HUES64 (cell line): ENCODE measurements at regions not wholly inside any gene's neighbourhood (a gene's known extent, or its start where the extent isn't known, plus 50 kb on each side); places are given as distances from the start of the nearest gene placed in this dataset.

Experiments
- H3K27ac ChIP-seq: 2 replicates; pipeline ENCODE4 v1.7.0; 2013; ENCODE audit warnings: low read depth, low read length, inconsistent platforms
- H3K27me3 ChIP-seq: 2 replicates; pipeline ENCODE4 v1.6.1; 2013; ENCODE audit warnings: mild to moderate bottlenecking, low read length; ENCODE audit not compliant: insufficient read depth
- H3K36me3 ChIP-seq: 2 replicates; pipeline ENCODE4 v1.6.1; 2013; ENCODE audit warnings: mild to moderate bottlenecking, low read length; ENCODE audit not compliant: insufficient read depth
- H3K4me1 ChIP-seq: 2 replicates; pipeline ENCODE4 v1.6.1; 2013; ENCODE audit warnings: mild to moderate bottlenecking, low read length, moderate library complexity; ENCODE audit not compliant: insufficient read depth
- H3K4me3 ChIP-seq: 2 replicates; pipeline ENCODE4 v1.5.1; 2013; ENCODE audit warnings: mild to moderate bottlenecking, low read length, moderate library complexity
- H3K9ac ChIP-seq: 2 replicates; pipeline ENCODE4 v1.6.1; 2013; ENCODE audit warnings: mild to moderate bottlenecking, low read depth, low read length
- H3K9me3 ChIP-seq: 2 replicates; pipeline ENCODE4 v1.6.1; 2013; ENCODE audit warnings: low read depth, low read length; ENCODE audit not compliant: insufficient read depth
- WGBS: fragments of 150-250, 120-280 bp; methylation state at CpG from one replicate; pipeline ENCODE4 v1.1.7; 2013; ENCODE audit warnings: missing lambda C conversion rate; 5-methylcytosine and 5-hydroxymethylcytosine counted together

DNA sequence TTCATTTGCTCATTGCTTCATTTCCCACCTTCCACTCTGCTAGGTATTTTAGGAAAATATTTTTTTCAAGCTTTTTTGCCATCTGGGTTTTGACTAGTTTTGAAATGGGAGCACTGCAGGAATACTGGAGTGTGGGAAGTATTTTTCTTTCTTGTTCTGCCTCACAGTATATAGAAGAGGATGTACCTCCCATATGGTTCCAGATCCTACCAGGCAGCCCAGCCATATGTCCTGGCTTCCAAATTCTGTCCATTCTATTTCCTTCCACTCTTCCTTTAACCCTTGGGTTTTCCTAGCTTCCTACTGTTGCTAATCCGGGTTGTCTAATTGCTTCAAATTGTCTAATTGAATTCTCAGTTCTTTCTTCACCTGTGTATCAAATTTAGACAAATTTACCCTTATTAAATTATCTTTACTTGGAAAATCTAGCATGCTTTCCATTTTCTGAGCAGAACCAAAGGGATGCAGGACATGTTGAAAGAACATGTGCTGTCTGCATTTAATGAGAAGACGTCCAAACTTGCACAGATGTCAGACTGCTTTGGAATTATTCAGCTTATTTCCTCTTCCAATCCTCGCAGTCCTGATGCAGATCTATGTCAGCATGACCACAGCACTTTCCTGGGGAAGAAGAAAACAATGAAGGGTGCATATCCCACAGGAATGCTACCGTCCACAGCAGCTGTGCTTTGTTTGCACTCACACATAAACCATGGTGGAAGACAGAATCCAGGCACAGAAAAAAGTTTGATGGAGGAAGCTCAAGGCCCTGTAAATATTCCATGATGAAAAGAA is 1273.9 kb upstream of the MAP3K7 start:
- no peak overlapping the region for H3K27ac ChIP-seq
- no peak overlapping the region for H3K9ac ChIP-seq
- H3K27me3 ChIP-seq: no peaks in the 10 kb centered on the region
- WGBS: 95% methylated on average over 4 of the region's 4 CpGs
- no peaks in the 10 kb centered on the region for H3K4me1 ChIP-seq
- no peaks in the 10 kb centered on the region for H3K9me3 ChIP-seq
- no peaks in the 10 kb centered on the region for H3K36me3 ChIP-seq
- no peak overlapping the region for H3K4me3 ChIP-seq

DNA sequence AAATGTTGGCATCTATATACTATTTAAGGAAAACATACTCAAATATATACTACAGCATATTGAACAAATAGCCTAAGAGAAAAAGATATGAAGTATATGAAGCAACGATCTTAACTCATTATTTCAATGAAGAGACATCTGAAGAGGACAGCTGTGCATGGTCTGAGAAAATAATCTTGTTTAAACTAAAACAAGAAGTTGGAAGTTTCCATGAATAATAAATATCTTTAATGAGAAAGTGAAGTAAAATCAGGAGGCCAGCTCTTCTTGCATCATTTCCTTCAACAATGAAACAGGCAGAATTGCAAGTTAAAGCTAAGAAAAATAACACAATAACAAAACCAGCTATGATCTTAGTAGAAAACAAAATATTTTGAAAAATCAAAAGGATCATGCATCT is 1265.4 kb upstream of the MAP3K7 start:
- WGBS: 83% methylated on average over 1 of the region's 1 CpG
- H3K9me3 ChIP-seq: no peaks in the 10 kb centered on the region

DNA sequence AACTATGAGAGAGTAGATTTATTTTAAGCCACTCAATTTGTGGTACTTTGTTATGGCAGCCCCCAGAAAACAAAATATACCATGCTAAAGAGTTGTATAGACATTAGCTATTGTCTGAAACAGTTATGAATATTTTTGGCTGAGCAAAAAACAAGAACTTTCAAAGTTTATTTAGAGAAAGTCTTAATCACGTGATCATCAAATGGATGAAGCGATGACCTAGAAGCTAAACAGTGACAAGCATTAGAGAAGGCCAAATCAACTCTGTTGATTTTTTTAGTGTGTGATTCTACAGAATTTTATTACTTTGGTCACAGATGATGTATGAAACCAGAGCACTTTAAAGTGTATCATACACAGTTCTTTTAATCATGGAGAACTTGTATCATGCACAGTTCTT is 1247.9 kb upstream of the MAP3K7 start:
- Histone ChIP-seq H3K4me1 (0 out of 2 replicates have a peak, but pooled peaks cover 4% of the 10 kb centered on the region), H3K9ac (no peak overlapping the region), H3K27ac (no peak overlapping the region), H3K4me3 (no peak overlapping the region), H3K27me3 (no peaks in the 10 kb centered on the region), H3K9me3 (no peaks in the 10 kb centered on the region), H3K36me3 (no peaks in the 10 kb centered on the region)
- WGBS: 97% methylated on average over 2 of the region's 2 CpGs

More for the DNA sequence above, 1265.4 kb upstream of the MAP3K7 start:
- Histone ChIP-seq H3K27me3 (no peaks in the 10 kb centered on the region), H3K36me3 (no peaks in the 10 kb centered on the region), H3K4me1 (no peaks in the 10 kb centered on the region), H3K4me3 (no peak overlapping the region), H3K27ac (no peak overlapping the region), H3K9ac (no peak overlapping the region)

DNA sequence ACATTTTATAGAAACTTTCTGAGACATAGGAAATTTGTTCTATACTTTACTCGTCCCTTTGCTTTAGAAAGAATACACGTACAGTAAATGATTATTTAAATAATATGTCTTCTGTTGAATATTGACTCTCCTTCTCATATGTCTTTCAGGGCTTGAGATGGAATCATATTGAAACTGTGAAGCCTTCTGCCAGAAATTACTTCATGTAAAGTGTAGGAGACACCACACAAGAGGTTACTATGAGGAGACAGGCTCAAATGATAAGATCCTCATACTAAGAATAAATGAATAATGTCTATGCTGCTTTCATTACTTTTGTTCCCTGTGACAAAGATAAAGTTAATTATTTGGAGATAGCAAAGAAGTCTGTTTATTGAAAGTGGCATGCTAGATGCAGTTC is 1240.3 kb upstream of the MAP3K7 start:
- no peaks in the 10 kb centered on the region for H3K27me3 ChIP-seq
- no peaks in the 10 kb centered on the region for H3K4me1 ChIP-seq
- WGBS: no CpG with 5 or more reads among the region's 2 CpGs
- H3K9ac ChIP-seq: no peak overlapping the region
- no peaks in the 10 kb centered on the region for H3K36me3 ChIP-seq
- H3K9me3 ChIP-seq: no peaks in the 10 kb centered on the region
- no peak overlapping the region for H3K27ac ChIP-seq
- no peak overlapping the region for H3K4me3 ChIP-seq

DNA sequence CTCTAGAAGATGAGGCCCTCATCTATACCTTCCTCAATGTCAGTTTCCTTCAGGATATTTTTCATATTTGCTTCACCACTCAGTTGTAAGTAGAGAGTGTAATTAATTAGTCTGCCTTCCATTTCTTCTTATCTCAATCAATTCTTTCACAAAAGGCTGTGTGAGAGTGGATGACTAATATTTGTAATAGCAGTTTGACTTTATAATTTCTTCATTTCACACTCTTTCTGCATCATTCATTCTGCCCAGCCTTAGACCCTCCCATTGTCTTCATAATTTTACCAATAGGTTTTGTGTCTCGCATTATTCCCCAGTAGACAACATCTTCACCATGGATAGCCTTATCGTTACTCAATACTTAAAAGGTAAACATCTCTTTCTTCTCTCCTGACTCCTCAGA is 1239.3 kb upstream of the MAP3K7 start:
- Histone ChIP-seq H3K27me3 (no peaks in the 10 kb centered on the region), H3K9me3 (no peaks in the 10 kb centered on the region), H3K4me3 (no peak overlapping the region), H3K4me1 (no peaks in the 10 kb centered on the region), H3K36me3 (no peaks in the 10 kb centered on the region), H3K9ac (no peak overlapping the region), H3K27ac (no peak overlapping the region)
- 100% methylated on average over 2 of the region's 2 CpGs for WGBS

DNA sequence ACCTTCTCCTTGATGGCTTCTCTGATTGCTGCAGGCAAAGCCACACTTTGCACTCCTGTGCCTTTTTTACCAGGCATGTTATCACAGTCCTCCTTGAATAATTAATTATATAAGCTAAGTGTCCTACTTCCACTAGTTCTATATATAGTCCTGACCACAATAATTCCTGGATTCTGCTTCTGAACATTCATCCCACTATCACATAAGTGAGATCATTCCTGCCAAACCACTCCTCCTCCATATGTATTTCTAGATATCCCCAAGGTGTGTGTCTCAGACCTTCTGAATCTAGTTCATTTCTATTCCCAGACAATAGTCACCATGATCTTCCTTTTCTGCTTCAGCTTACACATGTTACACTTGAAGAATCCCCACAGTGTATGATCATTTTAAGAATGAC is 1237.5 kb upstream of the MAP3K7 start:
- H3K27me3 ChIP-seq: no peaks in the 10 kb centered on the region
- no peaks in the 10 kb centered on the region for H3K4me1 ChIP-seq
- no peak overlapping the region for H3K9ac ChIP-seq
- no peaks in the 10 kb centered on the region for H3K9me3 ChIP-seq
- no peak overlapping the region for H3K27ac ChIP-seq
- no peak overlapping the region for H3K4me3 ChIP-seq
- no peaks in the 10 kb centered on the region for H3K36me3 ChIP-seq

DNA sequence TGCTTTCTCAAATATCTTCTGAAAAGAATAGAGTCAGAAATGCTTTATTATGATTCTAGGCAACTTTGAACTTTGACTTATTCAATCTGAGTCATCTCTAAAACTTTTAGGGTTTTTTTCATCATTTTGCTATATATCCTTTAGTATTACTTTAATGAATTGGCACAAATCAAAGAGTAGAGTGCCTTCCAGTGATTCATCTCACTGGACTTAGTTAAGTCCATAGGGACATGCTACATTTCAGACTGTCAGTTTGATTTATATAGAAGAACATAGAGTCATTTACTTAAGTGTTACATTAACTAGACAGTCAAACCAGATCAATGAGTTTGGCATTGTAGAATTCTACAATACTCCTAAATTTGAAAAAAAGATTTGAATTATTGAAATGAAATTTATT is 1235.7 kb upstream of the MAP3K7 start:
- no peak overlapping the region for H3K9ac ChIP-seq
- H3K9me3 ChIP-seq: no peaks in the 10 kb centered on the region
- H3K27me3 ChIP-seq: no peaks in the 10 kb centered on the region
- H3K36me3 ChIP-seq: no peaks in the 10 kb centered on the region
- no peak overlapping the region for H3K4me3 ChIP-seq
- H3K27ac ChIP-seq: no peak overlapping the region
- no peaks in the 10 kb centered on the region for H3K4me1 ChIP-seq

DNA sequence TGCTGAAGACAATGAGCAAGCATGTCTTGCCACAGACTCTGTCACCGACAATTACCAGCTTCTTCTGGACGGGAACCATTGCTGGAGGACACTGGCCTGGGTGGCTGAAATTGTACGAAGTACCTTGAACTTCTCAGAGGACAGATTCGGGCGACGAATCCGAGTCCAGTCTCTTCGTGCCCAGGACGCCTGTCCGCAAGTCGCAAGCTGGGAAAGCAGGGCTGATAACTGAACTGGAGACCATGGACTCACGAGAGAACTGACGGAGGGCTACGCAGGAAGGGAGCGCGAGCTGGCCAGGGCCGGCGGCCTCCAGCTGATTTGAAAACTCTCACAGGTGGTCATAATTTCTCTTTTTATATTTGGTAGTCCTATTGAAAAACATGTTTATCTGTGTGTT is 1229.5 kb upstream of the MAP3K7 start:
- no peaks in the 10 kb centered on the region for H3K27me3 ChIP-seq
- no peaks in the 10 kb centered on the region for H3K36me3 ChIP-seq
- H3K4me3 ChIP-seq: no peak overlapping the region
- no peaks in the 10 kb centered on the region for H3K9me3 ChIP-seq
- no peak overlapping the region for H3K27ac ChIP-seq
- H3K4me1 ChIP-seq: no peaks in the 10 kb centered on the region
- WGBS: 97% methylated on average over 18 of the region's 18 CpGs
- no peak overlapping the region for H3K9ac ChIP-seq

DNA sequence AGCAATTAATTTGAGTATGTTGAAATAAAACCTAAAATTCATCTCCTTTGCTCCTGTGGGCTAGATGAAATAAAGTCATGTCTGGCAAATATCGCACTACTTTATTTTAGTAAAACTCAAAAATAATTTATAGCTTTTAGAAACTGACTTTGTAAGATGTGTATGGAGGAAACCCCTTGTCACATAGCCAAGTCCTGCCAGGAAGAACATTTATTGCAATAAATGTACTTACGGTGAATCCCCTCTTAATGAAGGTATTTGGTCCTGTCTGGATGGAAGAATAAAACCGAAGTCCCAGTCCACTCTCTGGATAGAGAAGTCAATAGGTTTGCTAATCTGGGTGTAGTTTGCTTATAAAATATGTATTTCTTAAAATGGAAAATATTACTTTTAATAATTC is 1226.8 kb upstream of the MAP3K7 start:
- no peak overlapping the region for H3K4me3 ChIP-seq
- no peaks in the 10 kb centered on the region for H3K27me3 ChIP-seq
- no peaks in the 10 kb centered on the region for H3K36me3 ChIP-seq
- 0 out of 2 replicates have a peak, but pooled peaks cover 3% of the 10 kb centered on the region for H3K4me1 ChIP-seq
- H3K9ac ChIP-seq: no peak overlapping the region
- H3K9me3 ChIP-seq: no peaks in the 10 kb centered on the region
- 98% methylated on average over 2 of the region's 3 CpGs for WGBS
- H3K27ac ChIP-seq: no peak overlapping the region

DNA sequence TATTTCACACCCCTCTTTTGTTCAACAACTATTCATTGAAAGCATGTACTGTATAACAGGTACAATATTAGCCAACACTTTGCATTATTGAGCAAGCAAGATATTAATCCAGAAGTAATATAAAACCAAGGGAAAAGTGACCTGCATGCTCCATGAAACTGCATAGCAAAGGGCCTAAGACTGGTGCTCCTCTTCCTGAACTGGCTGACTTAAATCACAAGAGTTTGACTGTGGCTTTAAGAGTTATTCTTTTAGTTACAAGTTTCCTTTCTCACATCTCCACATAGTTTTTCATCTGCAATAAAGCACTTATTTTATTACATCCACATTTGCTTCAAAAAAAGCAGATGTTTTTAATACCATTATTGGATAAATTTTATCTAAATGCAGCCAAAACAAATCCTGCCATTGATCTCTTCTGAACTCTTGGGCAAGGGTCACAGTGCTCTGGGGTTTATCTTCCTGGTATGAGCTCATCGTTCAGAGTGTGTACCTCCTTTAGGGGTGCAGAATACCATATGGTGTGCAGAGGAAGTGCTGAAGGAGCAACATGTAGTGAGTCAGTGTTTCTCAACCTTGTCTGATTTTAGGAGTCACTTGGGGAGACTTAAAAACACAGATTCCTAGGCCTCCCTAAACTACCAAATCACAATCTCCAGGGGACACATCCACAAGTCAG is 1225.9 kb upstream of the MAP3K7 start:
- H3K9me3 ChIP-seq: no peaks in the 10 kb centered on the region
- H3K4me3 ChIP-seq: no peak overlapping the region
- no peaks in the 10 kb centered on the region for H3K36me3 ChIP-seq
- H3K27me3 ChIP-seq: no peaks in the 10 kb centered on the region
- no peak overlapping the region for H3K9ac ChIP-seq
- H3K27ac ChIP-seq: no peak overlapping the region
- 86% methylated on average over 1 of the region's 1 CpG for WGBS
- H3K4me1 ChIP-seq: 0 out of 2 replicates have a peak, but pooled peaks cover 3% of the 10 kb centered on the region

DNA sequence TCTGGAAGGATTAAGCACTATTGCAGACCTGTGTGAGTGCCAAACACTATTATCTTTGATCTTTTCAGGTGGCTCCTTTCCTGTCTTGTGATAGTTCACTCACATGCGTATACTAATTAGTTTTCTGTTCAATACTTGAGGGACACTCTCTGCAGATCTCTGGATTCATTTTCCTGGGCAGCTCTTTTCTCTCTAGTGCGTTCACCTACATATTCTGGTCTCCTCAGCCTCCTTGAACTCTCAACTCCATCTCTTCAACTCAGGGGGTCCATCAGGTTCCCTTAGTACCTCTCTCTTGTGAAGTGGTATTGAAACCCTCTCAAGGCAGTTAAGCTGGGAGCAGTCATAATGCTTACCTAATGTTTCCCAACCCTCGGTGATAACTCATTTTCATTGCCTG is 1218.1 kb upstream of the MAP3K7 start:
- Histone ChIP-seq H3K9ac (no peak overlapping the region), H3K27me3 (no peaks in the 10 kb centered on the region), H3K9me3 (no peaks in the 10 kb centered on the region), H3K36me3 (no peaks in the 10 kb centered on the region), H3K27ac (no peak overlapping the region), H3K4me3 (no peak overlapping the region), H3K4me1 (0 out of 2 replicates have a peak, but pooled peaks cover 3% of the 10 kb centered on the region)
- 96% methylated on average over 3 of the region's 3 CpGs for WGBS
